ENCODE measurements at regions not wholly inside any gene's neighbourhood (a gene's known extent, or its start where the extent isn't known, plus 50 kb on each side); places are given as distances from the start of the nearest gene placed in this dataset.

- Histone ChIP-seq H3K4me1 (no peaks in the 10 kb centered on the region), H3K27ac (no peak overlapping the region)
- DNase-seq (ENCODE audit: low spot score in 2 of 2): peak in 1 of 2 donors; percentile 56
These were observed 179.6 kb upstream of the PITX1 start for GRCh38 chr5:135213466-135214239.

GRCh38 chr5:135213027-135213386 lies 179.0 kb upstream of the PITX1 start:
- no peaks in the 10 kb centered on the region for H3K36me3 ChIP-seq
- TF ChIP-seq EP300 (IDR thresholded peaks at IDR 0.05): no peak
- no peak for TF ChIP-seq POLR2AphosphoS5 (IDR thresholded peaks at IDR 0.05)
- no peak for TF ChIP-seq CTCF (IDR thresholded peaks at IDR 0.05)
- TF ChIP-seq POLR2A (IDR thresholded peaks at IDR 0.05): no peak
- WGBS: 77% methylated on average over 5 of the region's 5 CpGs
- no peak overlapping the region for H3K4me3 ChIP-seq
- DNase-seq (ENCODE audit: low spot score in 2 of 2): peak in 1 of 2 donors; percentile 41
- no peak overlapping the region for H3K27ac ChIP-seq
- H3K9me3 ChIP-seq: no peaks in the 10 kb centered on the region
- H3K27me3 ChIP-seq: no peaks in the 10 kb centered on the region
- H3K4me1 ChIP-seq: no peaks in the 10 kb centered on the region

More at GRCh38 chr5:135213466-135214239, 179.6 kb upstream of the PITX1 start:
- no peaks in the 10 kb centered on the region for H3K27me3 ChIP-seq
- no peaks in the 10 kb centered on the region for H3K9me3 ChIP-seq
- TF ChIP-seq CTCF (IDR thresholded peaks at IDR 0.05): no peak
- no peak for TF ChIP-seq EP300 (IDR thresholded peaks at IDR 0.05)
- no peak for TF ChIP-seq POLR2A (IDR thresholded peaks at IDR 0.05)
- no peak for TF ChIP-seq POLR2AphosphoS5 (IDR thresholded peaks at IDR 0.05)
- H3K36me3 ChIP-seq: no peaks in the 10 kb centered on the region
- no peak overlapping the region for H3K4me3 ChIP-seq
- 80% methylated on average over 14 of the region's 15 CpGs for WGBS

- H3K36me3 ChIP-seq: no peaks in the 10 kb centered on the region
- TF ChIP-seq CTCF (IDR thresholded peaks at IDR 0.05): no peak
- TF ChIP-seq EP300 (IDR thresholded peaks at IDR 0.05): no peak
- TF ChIP-seq POLR2A (IDR thresholded peaks at IDR 0.05): no peak
- no peak for TF ChIP-seq POLR2AphosphoS5 (IDR thresholded peaks at IDR 0.05)
- DNase-seq (ENCODE audit: low spot score in 2 of 2): no peak
- H3K9me3 ChIP-seq: no peaks in the 10 kb centered on the region
- no peak overlapping the region for H3K4me3 ChIP-seq
- H3K4me1 ChIP-seq: no peaks in the 10 kb centered on the region
- 76% methylated on average over 10 of the region's 10 CpGs for WGBS
- no peaks in the 10 kb centered on the region for H3K27me3 ChIP-seq
- H3K27ac ChIP-seq: no peak overlapping the region
These were observed 178.5 kb upstream of the PITX1 start for GRCh38 chr5:135212361-135213026.

- Histone ChIP-seq H3K36me3 (no peaks in the 10 kb centered on the region), H3K4me1 (no peaks in the 10 kb centered on the region), H3K4me3 (no peak overlapping the region), H3K27me3 (no peaks in the 10 kb centered on the region), H3K9me3 (no peaks in the 10 kb centered on the region), H3K27ac (no peak overlapping the region)
- TF ChIP-seq CTCF (IDR thresholded peaks at IDR 0.05) (no peak), POLR2A (IDR thresholded peaks at IDR 0.05) (no peak), EP300 (IDR thresholded peaks at IDR 0.05) (no peak), POLR2AphosphoS5 (IDR thresholded peaks at IDR 0.05) (no peak)
- no peak for DNase-seq (ENCODE audit: low spot score in 2 of 2)
- whole genome bisulfite sequencing: 33% methylated on average over 2 of the region's 2 CpGs
These were observed 177.8 kb upstream of the PITX1 start for GRCh38 chr5:135211791-135212190.

GRCh38 chr5:135211083-135211790 lies 177.2 kb upstream of the PITX1 start:
- no peak for TF ChIP-seq POLR2A (IDR thresholded peaks at IDR 0.05)
- TF ChIP-seq EP300 (IDR thresholded peaks at IDR 0.05): no peak
- no peak for TF ChIP-seq POLR2AphosphoS5 (IDR thresholded peaks at IDR 0.05)
- TF ChIP-seq CTCF (IDR thresholded peaks at IDR 0.05): no peak
- H3K4me3 ChIP-seq: no peak overlapping the region
- H3K36me3 ChIP-seq: no peaks in the 10 kb centered on the region
- no peaks in the 10 kb centered on the region for H3K27me3 ChIP-seq
- no peak overlapping the region for H3K27ac ChIP-seq
- no peaks in the 10 kb centered on the region for H3K4me1 ChIP-seq
- DNase-seq (ENCODE audit: low spot score in 2 of 2): no peak
- 82% methylated on average over 9 of the region's 9 CpGs for WGBS
- no peaks in the 10 kb centered on the region for H3K9me3 ChIP-seq
